ENCODE measurements at regions not wholly inside any gene's neighbourhood (a gene's known extent, or its start where the extent isn't known, plus 50 kb on each side); places are given as distances from the start of the nearest gene placed in this dataset.

DNA sequence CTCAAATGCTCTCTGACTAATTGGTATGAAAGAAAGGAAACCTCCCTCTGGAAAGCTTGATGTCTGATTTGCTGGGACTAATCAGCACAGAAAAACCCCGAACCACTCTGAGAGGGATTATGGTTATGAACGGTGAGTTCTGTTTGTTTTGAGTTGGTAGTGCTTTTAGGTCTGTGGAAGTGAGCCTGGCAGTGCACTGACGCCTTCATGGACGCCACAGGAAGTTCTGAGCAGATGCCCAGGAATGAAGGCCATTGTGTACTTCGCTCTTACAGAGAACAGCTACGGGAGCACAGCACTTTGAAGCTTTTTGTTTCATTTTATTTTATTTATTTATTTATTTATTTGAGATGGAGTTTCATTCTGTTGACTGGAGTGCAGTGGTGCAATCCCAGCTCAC, 754.1 kb downstream of the QKI start:
- TF ChIP-seq, protein P1, sequence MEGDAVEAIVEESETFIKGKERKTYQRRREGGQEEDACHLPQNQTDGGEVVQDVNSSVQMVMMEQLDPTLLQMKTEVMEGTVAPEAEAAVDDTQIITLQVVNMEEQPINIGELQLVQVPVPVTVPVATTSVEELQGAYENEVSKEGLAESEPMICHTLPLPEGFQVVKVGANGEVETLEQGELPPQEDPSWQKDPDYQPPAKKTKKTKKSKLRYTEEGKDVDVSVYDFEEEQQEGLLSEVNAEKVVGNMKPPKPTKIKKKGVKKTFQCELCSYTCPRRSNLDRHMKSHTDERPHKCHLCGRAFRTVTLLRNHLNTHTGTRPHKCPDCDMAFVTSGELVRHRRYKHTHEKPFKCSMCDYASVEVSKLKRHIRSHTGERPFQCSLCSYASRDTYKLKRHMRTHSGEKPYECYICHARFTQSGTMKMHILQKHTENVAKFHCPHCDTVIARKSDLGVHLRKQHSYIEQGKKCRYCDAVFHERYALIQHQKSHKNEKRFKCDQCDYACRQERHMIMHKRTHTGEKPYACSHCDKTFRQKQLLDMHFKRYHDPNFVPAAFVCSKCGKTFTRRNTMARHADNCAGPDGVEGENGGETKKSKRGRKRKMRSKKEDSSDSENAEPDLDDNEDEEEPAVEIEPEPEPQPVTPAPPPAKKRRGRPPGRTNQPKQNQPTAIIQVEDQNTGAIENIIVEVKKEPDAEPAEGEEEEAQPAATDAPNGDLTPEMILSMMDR (IDR thresholded peaks at IDR 0.05): no peak

DNA sequence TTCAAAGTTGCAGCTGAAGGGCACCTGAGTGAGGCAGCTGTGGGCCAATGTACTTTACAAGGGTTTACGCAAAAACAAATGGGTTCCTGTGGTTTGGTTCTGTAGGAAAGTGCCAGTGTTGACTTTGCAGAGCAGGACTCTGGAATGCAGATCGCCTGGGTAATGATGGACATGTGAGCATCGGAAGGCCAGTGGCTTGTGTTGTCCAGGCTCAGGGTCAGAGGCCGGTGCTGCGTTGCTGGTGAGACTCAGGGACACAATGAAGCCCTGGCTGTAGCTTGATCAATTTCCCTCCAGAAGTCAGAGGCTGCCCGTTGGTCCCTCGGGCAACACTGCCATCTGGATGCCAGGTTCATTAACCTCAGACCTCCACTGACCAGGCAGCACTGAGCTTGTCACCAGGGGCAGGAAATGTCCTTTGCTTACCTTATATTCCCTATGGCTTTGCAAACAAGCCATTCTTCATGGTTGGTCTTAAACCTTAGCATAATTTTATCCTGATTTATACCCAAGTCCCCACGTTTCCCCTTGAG, 753.4 kb downstream of the QKI start:
- TF ChIP-seq, protein P1 (IDR thresholded peaks at IDR 0.05): no peak

DNA sequence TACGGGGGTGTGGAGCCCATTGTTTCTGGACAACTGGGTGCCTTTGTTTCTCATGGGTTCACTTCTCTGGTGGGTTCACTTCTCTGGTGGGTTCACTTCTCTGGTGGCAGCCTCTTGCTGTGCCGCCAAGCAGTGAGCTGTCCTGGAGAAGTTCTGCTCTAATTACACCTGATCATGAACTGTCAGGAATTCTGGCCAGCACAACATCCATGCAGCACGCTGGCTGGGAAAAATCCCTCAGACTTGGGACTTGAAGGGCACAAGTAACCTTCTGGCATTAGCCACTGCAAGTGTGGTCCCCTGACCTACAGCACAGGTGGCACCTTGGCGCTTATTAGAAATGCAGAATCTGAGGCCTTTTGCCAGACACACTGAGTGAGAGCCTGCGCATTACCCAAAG, 752.5 kb downstream of the QKI start:
- TF ChIP-seq, protein P1 (IDR thresholded peaks at IDR 0.05): no peak

DNA sequence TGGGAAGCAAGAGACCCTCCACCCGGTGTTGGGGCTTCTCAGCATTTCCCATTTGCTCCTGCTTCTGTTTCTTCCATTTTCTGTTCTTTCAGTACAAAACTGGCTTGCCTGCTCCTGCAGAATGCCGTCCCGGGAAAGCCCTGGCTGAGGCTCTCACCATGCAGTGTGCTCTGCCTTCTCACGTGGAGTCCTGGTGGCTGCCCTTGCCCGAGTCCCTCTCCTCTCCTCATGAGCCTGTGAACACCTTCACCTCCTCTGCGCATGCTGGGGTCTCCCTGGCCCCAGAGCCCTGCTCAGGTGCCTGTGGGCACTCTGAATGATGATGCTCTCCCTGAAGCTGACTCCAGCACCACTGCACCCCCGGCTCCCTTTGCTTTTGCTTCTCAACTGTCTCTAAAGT, 752.0 kb downstream of the QKI start:
- TF ChIP-seq, protein P1 (IDR thresholded peaks at IDR 0.05): no peak

DNA sequence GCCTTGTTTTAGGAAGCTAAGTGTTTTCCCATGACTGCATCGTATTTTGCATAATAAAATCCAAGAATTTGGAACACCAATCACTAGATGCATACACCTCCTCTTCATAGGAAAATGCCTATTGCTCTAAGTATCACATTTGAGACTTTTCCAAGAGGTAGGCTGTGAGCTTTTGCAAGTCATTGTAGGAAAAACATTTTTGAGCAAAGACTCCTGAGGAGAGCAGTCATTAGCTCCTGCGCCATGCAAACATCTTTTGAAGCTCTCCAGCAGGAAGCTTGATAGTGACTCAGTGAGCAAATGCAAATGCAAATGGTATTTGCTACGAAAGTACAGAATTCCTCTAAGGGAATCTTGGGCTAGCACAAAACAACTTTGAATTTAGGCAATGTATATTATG, 750.4 kb downstream of the QKI start:
- TF ChIP-seq, protein P1 (IDR thresholded peaks at IDR 0.05): no peak

DNA sequence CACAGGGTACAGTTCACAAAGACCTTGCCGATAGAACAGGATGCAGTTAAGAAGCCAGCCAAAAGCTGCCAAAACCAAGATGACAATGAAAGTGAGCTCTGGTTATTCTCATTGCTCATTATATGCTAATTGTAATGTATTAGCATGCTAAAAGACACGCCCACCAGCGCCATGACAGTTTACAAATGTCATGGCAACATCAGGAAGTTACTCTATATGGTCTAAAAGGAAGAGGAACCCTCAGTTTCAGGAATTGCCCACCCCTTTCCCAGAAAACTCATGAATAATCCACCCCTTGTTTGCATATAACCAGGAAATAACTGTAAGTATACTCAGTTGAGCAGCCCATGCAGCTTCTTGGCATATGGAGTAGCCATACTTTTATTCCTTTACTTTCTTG, 748.7 kb downstream of the QKI start:
- TF ChIP-seq, protein P1 (IDR thresholded peaks at IDR 0.05): no peak

DNA sequence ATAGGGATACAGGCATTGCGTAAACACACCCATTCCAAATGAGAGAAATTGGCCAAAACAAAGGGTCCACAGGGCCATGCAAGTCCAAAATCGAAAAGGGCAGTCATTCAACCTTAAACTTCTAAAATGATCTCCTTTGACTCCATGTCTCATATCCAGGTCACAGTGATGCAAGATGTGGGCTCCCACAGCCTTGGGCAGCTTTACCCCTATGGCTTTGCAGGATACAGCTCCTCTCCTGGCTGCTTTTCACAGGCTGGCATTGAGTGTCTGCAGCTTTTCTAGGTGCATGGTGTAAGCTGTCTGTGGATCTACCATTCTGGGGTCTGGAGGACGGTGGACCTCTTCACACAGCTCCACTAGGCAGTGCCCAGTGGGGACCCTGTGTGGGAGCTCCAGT, 744.5 kb downstream of the QKI start:
- TF ChIP-seq, protein P1 (IDR thresholded peaks at IDR 0.05): no peak

DNA sequence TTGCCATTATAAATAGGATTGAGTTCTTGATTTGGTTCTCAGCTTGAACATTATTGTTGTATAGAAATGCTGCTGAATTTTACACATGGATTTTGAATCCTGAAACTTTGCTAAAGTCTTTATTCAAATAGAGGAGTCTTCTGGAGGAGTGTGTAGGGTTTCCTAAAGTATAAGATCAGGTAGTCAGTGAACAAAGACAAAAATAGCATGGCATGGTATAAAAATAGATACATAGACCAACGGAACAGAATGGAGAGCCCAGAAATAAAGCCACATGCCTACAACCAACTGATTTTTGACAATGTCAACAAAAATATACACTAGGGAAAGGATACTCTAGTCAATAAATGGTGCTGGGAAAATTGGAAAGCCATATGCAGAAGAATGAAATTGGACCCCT, 740.1 kb downstream of the QKI start:
- TF ChIP-seq, protein P1 (IDR thresholded peaks at IDR 0.05): no peak
